HG03045 (cell line): ENCODE measurements at regions not wholly inside any gene's neighbourhood (a gene's known extent, or its start where the extent isn't known, plus 50 kb on each side); places are given as distances from the start of the nearest gene placed in this dataset.
A peak's percentile ranks its signal among the peaks of the same experiment; 100 is the strongest.
"Not testable (repeated sequence)": the region's sequence is repeated elsewhere in the genome, so short reads cannot be mapped to it uniquely, and the experiment has no call there.

Source experiments
- ATAC-seq: cut with Tn5 transposase; IDR thresholded peaks from one replicate; pipeline ENCODE4 v1.9.1; 2021; ENCODE audit warnings: mild to moderate bottlenecking, moderate library complexity; ENCODE audit not compliant: unreplicated experiment

DNA sequence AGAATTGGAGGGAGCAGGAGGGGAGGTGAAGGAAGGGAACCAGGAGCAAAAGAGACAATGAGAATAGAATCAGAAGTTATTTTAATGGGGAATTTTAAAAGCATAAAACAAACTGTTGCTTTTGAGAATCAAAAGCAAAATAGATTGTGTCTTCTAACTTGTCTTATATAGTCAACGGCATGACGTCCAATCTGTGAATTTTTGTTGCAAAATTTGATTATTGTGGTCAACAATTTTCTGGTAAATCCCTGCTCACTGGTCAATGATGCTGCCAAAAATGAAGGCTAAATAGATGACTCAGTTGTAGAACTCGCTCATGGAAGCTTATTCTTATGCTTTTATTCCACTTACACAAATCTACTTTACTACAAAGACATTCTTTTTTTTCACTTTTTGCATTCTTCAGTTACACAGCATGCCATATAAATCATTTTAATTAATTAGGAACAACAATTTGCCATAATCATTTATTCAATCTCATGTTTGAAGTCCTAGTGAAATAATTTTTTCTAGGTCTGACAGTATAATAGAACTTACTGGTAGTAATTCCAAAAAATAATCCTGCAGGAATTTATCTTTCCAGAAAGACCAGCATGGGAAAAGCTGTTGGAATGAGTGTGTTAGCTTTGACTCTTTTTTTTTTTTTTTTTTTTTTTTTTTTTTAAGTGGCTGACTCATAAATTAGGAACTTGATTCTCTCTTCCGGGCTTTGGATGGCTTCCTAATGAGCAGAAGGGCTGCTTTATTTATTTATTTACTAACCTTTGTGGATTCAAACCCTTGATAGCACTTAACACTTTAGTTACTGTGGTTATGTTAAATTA is 256.9 kb downstream of the SPRY2 start:
- ATAC-seq: no peak

DNA sequence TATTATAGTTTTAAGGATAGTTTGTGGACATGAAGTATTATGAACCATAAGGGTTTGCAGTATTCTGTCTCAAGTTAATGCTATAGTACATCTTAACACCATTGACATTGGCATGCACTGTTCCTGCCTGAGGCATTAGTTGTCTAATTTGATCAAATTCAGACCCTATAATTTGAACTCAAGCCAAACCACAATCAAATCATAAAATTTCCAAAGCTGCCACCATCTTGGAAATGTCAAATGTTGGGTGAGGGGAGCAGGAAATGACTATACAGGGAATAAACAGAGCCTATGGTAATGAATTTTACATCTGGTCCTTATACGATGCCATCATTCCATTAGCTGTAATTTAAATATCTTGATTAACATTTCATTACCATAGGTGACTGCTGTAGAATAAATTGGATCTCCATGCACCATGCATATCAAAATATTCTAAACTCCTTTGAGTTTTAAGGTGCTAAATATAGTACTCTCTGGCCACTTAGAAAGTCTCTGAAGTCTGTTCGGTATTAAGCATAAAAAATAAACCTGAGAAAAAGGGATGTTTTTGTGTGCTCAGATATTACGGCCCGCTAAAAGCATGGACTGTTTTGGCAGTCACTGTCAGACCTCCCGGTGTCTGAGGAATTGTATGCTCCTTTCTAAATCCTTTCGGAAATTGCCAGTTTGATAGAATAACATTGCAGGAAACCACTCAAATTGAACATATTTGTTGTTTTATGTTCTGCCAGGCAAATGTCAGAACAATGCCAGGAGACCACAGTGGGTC is 257.7 kb downstream of the SPRY2 start:
- ATAC-seq: no peak

DNA sequence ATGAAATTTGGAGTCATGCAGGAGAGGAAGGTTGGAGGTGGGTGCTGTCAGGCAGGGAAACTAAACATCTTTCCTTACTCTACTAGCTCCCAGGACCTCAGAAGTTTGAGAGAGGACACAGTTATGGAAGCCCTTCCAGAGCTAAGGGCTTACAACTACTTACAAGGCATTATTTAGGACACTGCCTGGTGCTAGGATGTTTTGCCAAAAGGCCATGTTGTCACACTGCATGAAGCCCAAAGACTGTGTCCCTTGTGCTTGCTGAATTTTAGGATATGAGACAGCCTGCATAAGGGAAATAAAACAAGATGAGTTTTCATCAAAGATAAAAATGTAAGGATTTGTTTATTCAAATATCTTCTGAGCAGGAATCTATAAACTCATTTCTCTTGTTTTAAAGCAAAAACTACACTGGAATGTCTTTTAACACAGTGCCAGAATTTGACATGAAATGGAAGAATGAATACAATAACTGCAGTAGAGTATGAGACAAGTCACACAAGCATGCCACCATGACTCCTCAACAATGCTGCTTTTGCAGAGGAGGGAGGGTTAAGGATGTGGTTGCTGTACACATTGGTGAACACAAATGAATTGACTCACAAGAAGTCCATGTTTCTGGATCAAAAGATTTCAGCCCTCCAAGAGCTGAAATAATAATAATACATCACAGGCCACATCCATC is 258.4 kb downstream of the SPRY2 start:
- ATAC-seq: no peak

DNA sequence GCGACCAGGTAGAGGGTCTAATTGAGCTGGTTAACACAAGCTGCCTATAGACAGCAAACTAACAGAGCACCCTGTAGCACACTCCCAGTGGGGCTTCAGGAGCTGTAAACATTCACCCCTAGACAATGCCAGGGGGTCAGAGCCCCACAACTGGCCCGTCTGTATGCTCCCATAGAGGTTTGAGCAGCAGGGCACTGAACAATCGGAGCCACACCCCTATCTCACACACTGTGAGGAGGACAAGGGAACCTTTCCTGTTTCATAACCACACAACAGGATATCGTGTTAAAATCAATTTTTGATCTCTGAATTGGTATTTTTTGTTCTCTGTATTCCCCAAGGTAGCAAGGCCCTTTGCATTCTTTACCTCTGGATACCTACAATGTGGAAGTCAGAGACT is 266.1 kb downstream of the SPRY2 start:
- ATAC-seq: no peak

DNA sequence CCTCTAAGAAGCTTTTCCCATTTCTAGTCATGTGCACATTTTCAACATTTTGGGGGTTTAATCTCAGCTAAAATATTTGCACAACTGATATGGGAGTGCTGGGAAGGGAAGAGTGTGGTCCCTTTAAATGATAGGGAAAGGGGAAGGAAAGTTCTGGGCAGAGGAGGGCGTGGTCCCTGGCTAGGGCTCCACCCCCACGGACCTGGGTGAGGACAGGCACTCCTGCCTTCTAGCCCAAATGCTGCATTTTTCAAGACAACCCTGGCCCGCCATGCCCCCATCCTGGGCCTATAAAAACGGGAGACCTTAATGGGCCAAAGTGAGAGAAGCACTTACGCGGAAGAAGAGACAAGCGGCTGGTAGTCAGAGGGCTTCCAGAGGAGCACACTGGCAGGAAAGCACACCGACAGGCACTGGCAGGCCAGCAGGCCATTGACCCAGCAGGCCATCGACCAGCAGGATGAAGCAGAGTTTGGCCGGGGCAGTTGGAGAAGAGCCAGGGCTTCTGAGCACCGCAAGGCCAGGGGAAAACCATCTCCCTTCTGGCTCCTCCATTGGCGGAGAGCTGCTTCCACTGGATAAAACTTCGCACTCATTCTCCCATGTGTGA is 266.7 kb downstream of the SPRY2 start:
- no peak for ATAC-seq

DNA sequence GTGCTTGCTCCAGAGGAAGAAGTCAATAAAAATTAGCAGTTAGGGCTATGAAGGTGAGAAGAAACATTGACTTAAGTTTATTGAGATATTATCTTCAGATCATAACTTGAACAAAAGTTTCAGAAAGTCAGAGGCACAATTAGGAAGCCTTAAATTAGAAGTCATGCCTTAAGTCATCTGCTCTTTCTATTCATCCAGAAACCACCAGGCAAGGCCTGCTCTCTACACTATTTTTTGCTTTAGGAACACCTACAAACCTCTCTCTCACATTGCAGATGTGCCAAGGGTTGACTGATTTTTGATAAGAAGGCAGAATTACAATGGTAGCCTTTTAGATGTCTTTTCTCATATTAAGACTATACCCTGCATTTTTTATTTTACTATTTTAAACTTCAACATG is 268.7 kb downstream of the SPRY2 start:
- no peak for ATAC-seq

DNA sequence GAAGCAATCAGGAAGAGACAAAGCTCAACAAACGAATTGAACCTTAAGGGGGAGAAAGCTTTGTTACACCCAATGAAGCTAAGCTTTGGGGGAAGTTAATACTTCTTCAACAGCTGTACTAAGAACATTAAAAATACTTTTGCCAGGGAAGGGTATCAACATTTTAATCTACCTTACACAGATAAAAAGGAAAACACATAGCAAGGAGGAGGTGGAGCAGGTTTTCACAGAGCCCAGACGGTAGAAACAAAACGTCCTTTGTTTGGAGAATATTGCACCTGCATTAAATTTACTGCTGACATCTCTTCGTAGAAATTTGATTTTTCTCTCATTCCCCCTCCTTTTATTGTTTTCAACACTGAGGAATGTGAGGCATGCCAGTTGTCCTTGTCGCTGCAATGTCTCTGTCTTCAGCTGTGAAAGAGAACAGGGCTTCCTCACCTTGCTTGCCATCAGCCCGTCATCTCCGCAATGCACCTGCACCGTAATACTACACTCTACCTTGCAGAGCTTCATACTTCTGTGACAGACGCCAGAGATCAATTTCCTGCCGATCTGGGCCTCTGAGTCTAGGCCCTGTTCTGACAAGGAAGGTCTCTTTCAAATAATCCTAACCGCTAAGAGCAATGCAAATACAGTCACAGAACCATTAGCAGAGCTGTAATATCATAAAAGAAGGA is 270.8 kb downstream of the SPRY2 start:
- no peak for ATAC-seq

DNA sequence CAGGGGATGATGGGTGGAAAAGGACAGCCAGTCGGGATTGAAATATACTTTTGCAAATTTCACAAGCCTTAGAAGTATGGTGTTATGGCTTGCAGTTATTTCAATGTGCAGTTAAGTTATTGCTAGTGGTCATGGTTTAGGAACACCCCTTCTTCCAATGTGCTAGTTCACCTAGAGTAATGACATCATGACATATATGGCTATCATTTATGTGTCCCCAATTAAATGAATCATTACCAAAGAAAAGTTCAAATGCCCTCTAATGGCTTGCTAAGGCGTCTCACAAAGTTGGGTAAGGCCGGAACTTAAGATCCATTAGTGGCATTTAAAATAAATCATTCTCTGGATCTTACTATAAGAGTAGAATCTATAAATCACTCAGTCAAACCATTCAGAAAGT is 271.6 kb downstream of the SPRY2 start:
- no peak for ATAC-seq

DNA sequence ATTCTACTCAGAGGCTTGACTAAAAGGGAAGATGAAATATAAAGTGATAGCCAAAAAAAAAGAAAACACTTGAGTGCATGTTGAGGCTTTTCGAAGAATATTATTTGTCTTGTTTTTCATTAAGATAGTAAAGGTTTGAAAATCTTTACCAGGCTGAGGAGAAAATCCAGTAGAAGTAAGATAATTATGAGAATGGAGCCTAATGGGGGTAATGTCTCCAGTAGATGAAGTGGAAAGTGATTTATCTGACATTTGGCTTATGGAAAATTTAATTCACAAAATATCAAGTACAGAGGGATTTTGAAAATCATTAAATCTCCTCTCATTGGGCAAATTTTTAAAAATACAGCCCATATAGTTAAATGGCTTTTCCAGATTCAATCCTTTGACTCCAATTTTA is 274.9 kb downstream of the SPRY2 start:
- ATAC-seq: no peak

DNA sequence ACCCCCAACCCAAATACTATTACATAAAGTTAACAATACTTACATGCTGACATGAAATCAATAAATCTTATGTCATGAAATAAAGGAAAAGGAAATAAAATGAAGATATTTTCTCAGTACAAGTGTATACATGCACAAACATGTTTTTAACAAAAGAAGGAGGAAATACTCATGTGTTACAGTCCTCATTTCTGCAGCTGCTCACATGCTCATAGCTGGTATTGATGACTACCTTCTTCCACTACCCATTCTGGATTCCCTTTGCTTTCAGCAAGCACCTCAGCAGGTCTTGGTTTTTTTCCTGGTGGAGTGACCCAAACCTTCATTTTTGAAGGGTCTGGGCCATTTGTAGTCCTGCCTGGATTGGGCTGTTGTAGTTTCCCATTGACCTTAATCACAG is 278.5 kb downstream of the SPRY2 start:
- ATAC-seq: not testable (repeated sequence)

DNA sequence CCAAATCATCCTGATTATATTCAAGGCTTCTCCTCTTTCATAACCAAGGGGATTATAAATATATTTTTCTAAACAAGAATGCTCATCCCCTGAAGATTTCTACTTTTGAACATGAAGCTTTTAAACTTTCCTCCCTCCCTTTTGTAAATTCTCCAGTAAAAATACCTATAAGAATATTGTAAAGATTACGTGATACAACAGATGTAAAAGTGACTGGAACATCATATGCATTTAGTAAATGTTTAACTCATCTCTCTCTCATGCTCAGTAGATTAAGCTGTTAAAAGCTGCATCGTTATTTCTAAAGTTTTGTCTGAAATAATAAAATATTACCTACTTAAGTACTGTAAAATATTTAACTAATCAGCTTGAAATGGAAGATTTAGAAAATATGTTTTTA is 281.1 kb downstream of the SPRY2 start:
- ATAC-seq: no peak

DNA sequence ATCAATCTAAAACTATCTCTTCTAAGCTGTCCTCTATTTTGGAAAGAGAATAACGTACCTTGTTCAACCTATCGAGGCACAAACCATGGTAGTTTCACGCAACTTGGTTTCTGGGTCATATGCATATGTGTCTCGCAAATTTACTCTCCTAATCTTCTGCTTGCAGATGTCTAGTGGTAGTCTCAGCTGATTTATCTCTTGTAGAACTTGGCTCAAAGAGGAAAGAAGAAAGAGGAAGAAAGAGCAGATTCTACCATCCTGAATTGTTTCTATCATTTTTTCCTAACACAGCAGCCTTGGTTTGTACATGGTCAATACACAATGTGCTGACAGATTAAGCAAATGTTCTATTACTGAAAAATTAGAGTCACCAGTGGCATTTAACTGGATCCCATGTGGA is 282.3 kb downstream of the SPRY2 start:
- no peak for ATAC-seq

DNA sequence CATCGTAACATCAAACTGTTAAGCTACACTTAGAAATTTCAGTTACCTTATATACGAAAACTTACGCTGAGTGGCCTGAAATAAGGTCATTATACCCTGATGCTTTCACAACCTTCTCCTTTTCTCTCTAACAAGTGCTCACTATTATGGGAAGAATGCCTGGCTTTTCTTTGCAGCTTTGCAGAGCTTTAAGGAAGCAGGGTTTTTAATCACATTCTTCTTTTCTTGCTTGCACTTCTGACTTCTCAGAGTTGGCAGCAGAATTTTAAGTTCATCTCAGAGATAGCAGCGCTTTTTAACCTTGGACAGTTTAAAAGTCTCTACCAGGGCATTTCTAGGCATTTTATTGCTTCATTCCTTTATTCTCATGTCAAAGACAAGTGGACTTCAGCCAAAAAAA is 285.1 kb downstream of the SPRY2 start:
- ATAC-seq: no peak

DNA sequence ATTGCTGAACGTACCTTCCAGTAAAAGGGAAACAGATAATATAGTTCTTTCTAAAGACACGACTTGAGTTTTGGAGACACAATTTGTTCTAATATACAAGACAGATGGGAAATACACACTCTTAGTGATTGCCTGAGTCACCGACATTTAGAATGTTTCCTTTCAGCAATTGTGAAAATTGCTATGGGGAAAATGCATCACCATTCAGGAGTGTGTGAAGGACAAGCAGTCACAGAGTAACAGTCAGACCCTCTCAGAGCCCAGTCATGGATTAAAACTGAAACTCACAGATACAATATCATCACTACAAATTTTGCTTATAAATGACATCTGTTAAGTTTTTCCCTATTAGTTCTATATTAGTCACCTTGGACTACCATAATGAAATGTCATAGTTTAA is 286.1 kb downstream of the SPRY2 start:
- no peak for ATAC-seq

DNA sequence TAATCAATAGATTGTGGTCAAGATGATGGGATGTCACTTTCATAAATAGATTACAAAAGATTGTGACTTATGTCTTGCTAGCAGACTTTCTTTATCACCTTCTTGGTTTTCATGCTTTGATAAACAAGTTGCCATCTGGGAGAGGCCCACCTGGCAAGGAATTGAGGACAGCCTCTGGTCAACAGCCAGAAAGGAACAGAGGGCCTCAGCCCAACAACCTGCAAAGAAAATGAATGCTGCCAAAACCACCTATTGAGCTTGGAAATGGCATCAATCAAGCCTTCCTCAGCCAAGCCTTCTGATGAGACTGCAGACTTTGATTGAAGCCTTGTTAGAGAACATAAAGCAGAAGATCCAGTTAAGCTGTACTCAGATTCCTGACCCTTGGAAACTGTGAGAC is 288.6 kb downstream of the SPRY2 start:
- ATAC-seq: no peak

DNA sequence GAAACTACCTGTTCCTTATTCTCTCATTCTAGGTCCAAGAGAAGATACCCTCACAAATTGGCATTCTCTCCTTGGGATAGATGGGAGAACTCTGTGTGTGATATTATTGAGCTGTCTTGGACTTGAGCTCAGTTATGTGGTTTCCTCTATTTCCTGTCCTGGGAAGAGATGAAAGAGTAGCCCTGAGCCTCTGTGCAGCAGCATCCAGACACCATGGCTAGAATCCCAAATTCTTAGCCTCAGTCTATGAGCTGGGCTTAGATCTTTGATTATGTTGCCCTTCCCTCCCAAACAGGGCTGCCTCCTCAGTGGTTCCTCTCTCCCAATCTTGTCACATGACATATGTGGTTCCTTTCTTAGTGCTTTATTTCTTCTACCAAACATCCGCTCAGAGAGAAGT is 290.7 kb downstream of the SPRY2 start:
- ATAC-seq: no peak

DNA sequence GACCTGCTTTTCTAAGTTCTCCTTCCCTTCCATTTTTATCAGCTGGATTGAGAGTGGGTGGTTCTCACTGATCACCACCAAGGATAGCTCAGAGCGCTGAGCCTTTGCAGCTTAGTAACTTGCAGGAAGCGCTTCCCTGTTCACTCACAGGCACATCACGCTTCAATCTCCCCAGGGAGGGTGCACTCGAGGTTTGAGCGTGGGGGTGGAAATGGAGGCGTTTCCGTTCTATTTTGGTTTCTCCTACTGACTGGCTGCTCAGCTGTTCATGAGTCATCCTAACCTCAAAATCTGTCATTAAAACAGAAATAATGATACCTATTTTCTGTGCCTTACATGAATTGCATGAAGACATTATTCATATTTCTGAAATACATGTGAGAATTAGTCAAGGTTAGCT is 292.1 kb downstream of the SPRY2 start:
- ATAC-seq: peak; percentile 98

DNA sequence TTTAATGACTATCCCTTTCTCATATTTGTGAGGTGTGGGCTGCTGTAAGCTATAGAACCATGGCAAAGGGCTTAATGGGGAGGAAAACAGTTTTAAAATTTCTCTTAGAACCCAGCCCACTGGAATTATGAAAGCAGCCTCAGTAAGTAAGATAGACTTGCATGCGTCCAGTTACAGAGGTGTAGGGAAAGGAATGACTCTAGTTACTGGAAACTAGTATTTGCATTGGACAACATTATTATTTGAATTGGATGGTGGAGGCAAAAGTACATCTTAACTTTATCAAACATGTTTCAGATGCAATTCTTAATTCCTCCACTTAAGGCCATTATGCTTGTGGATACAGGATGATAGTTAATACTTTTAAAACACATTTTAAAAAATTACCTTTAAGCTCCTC is 292.9 kb downstream of the SPRY2 start:
- ATAC-seq: no peak

DNA sequence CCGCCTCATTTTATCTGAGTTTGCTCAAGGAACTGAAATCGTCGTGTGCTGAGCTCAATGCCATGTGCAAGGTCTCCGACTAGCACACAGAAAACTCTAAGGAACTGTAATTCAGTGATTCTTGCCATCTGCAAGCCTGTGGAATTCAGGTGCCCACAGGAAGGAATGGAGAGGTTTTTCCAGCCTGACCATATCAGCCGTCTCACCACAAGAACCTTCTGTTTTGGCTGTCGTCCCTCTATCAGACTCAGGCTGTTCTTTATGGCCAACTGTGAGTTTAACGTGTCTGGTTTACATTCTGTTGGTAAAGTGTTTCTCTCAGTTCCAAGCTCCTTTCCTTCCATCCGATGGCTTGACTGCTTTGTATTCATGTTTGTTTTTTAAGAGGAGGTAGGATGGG is 293.5 kb downstream of the SPRY2 start:
- ATAC-seq: no peak

DNA sequence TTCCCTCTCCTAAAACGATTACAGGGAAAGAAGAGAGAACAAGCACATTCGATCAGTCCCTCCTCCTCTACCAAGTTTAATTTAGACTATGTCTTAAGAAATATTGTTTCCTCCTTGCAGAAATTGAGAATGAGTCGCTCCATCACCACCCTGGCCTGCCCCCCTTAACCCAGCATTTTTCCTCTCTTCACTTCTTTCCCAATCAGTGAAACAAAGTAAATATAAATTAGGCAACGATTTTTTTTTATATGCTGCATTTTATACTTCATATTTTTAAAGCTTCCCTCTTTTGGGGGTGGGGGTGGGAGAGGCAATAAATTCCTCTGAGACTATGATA is 300.0 kb downstream of the SPRY2 start:
- ATAC-seq: no peak
